WTC11 (cell line): ENCODE measurements at regions not wholly inside any gene's neighbourhood (a gene's known extent, or its start where the extent isn't known, plus 50 kb on each side); places are given as distances from the start of the nearest gene placed in this dataset.

ENCODE experiments used
- ATAC-seq: fragments of 200-7000 bp; cut with Tn5 transposase; 2 replicates; pipeline ENCODE4 v1.10.0; 2021; ENCODE audit warnings: mild to moderate bottlenecking, moderate library complexity
- CTCF ChIA-PET: fragments of 300-600 bp; sonication (Branson Sonifier 250); formaldehyde crosslinking; loops from one replicate; lab custom pipeline; 2021; ENCODE audit warnings: antibody characterized with exemption; lab: Charles Lee
- POLR2A ChIA-PET: fragments of 350-600 bp; sonication (Branson Sonifier 250); formaldehyde crosslinking; loops from one replicate; lab custom pipeline; 2021; ENCODE audit warnings: antibody characterized with exemption; lab: Charles Lee
- DNase-seq: peaks from one replicate; pipeline ENCODE4 v3.0.0; 2021; ENCODE audit warnings: low spot score
- H3K27ac Mint-ChIP-seq: 2 replicates; pipeline ENCODE4 v1.8.0; 2021; ENCODE audit warnings: mixed read lengths
- H3K27me3 Mint-ChIP-seq: 2 replicates; pipeline ENCODE4 v1.8.0; 2021; ENCODE audit warnings: low read depth, mild to moderate bottlenecking, moderate library complexity, mixed read lengths
- H3K36me3 Mint-ChIP-seq: 2 replicates; pipeline ENCODE4 v1.8.0; 2021; ENCODE audit warnings: mixed read lengths
- H3K4me1 Mint-ChIP-seq: 2 replicates; pipeline ENCODE4 v1.8.0; 2022; ENCODE audit warnings: mixed read lengths
- H3K4me3 Mint-ChIP-seq: 2 replicates; pipeline ENCODE4 v1.8.0; 2021; ENCODE audit warnings: mild to moderate bottlenecking, moderate library complexity, mixed read lengths
- H3K9me3 Mint-ChIP-seq: 2 replicates; pipeline ENCODE4 v1.8.0; 2021; ENCODE audit warnings: mixed read lengths
- EMX1 ChIP-seq: fragments of 250-450 bp; sonication (Bioruptor Pico); IDR thresholded peaks from 2 replicates; pipeline ENCODE4 v1.8.0; 2021; ENCODE audit warnings: mild to moderate bottlenecking
- ERG ChIP-seq: fragments of 250-450 bp; sonication (Bioruptor Pico); IDR thresholded peaks from 2 replicates; pipeline ENCODE4 v1.8.0; 2021; ENCODE audit warnings: mild to moderate bottlenecking
- FOXK1 ChIP-seq: sonication (generic); formaldehyde crosslinking; IDR thresholded peaks from 2 replicates; pipeline ENCODE4 v1.8.0; 2022; ENCODE audit warnings: mild to moderate bottlenecking, moderate library complexity, missing genetic modification reagents
- GABPB1 ChIP-seq: sonication (generic); formaldehyde crosslinking; IDR thresholded peaks from 2 replicates; pipeline ENCODE4 v1.8.1; 2023; ENCODE audit warnings: mild to moderate bottlenecking, missing genetic modification reagents
- GRHL2 ChIP-seq: fragments of 250-450 bp; sonication (Bioruptor Pico); IDR thresholded peaks from 2 replicates; pipeline ENCODE4 v1.8.0; 2022; ENCODE audit warnings: mild to moderate bottlenecking, moderate library complexity; ENCODE audit not compliant: insufficient replicate concordance, severe bottlenecking
- IRF2 ChIP-seq: sonication (generic); formaldehyde crosslinking; IDR thresholded peaks from 2 replicates; pipeline ENCODE4 v1.8.0; 2022; ENCODE audit warnings: low read depth, missing genetic modification reagents, borderline replicate concordance
- MYBL2 ChIP-seq: sonication (generic); formaldehyde crosslinking; IDR thresholded peaks from 2 replicates; pipeline ENCODE4 v1.8.1; 2023; ENCODE audit warnings: mild to moderate bottlenecking, moderate library complexity, missing genetic modification reagents
- TEAD1 ChIP-seq: sonication (generic); formaldehyde crosslinking; IDR thresholded peaks from 2 replicates; pipeline ENCODE4 v1.8.0; 2022; ENCODE audit warnings: mild to moderate bottlenecking, missing genetic modification reagents
- TF ChIP-seq, protein P1 (sequence below): fragments of 250-450 bp; sonication (Bioruptor Pico); IDR thresholded peaks from 2 replicates; pipeline ENCODE4 v2.1.2; 2022; ENCODE audit warnings: mild to moderate bottlenecking, moderate library complexity
- TF ChIP-seq, protein P2 (sequence below): sonication (generic); formaldehyde crosslinking; IDR thresholded peaks from 2 replicates; pipeline ENCODE4 v1.8.1; 2023; ENCODE audit warnings: mild to moderate bottlenecking, missing genetic modification reagents, moderate library complexity
- TF ChIP-seq, protein P3 (sequence below): fragments of 250-450 bp; sonication (Bioruptor Pico); IDR thresholded peaks from 2 replicates; pipeline ENCODE4 v1.9.0; 2021; ENCODE audit warnings: mild to moderate bottlenecking, borderline replicate concordance
- TF ChIP-seq, protein P4 (sequence below): sonication (generic); formaldehyde crosslinking; IDR thresholded peaks from 2 replicates; pipeline ENCODE4 v1.8.1; 2022; ENCODE audit warnings: missing genetic modification reagents, borderline replicate concordance
- TF ChIP-seq, protein P5 (sequence below): sonication (generic); formaldehyde crosslinking; IDR thresholded peaks from 2 replicates; pipeline ENCODE4 v1.8.0; 2022; ENCODE audit warnings: mild to moderate bottlenecking, missing genetic modification reagents
- TF ChIP-seq, protein P6 (sequence below): sonication (generic); formaldehyde crosslinking; IDR thresholded peaks from 2 replicates; pipeline ENCODE4 v1.8.1; 2023; ENCODE audit warnings: mild to moderate bottlenecking, missing genetic modification reagents

- TF ChIP-seq, protein P1, sequence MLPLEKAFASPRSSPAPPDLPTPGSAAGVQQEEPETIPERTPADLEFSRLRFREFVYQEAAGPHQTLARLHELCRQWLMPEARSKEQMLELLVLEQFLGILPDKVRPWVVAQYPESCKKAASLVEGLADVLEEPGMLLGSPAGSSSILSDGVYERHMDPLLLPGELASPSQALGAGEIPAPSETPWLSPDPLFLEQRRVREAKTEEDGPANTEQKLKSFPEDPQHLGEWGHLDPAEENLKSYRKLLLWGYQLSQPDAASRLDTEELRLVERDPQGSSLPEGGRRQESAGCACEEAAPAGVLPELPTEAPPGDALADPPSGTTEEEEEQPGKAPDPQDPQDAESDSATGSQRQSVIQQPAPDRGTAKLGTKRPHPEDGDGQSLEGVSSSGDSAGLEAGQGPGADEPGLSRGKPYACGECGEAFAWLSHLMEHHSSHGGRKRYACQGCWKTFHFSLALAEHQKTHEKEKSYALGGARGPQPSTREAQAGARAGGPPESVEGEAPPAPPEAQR (CRISPR knock-in tag): no peak
These were observed 167.5 kb upstream of the CELF2 start (continued) for GRCh38 chr10:10850214-10850613.

- ChIA-PET CTCF (no interaction called here), POLR2A (no interaction called here)
- DNase-seq (no peak), ATAC-seq (no peak)
- H3K27me3 Mint-ChIP-seq: no peaks in the 10 kb centered on the region
- TF ChIP-seq, protein P2, sequence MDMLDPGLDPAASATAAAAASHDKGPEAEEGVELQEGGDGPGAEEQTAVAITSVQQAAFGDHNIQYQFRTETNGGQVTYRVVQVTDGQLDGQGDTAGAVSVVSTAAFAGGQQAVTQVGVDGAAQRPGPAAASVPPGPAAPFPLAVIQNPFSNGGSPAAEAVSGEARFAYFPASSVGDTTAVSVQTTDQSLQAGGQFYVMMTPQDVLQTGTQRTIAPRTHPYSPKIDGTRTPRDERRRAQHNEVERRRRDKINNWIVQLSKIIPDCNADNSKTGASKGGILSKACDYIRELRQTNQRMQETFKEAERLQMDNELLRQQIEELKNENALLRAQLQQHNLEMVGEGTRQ (CRISPR knock-in tag): no peak
- TF ChIP-seq, protein P1 (CRISPR knock-in tag): no peak
- no peak for TF ChIP-seq GABPB1
- no peak for TF ChIP-seq IRF2
- no peak for TF ChIP-seq TEAD1
- TF ChIP-seq, protein P3, sequence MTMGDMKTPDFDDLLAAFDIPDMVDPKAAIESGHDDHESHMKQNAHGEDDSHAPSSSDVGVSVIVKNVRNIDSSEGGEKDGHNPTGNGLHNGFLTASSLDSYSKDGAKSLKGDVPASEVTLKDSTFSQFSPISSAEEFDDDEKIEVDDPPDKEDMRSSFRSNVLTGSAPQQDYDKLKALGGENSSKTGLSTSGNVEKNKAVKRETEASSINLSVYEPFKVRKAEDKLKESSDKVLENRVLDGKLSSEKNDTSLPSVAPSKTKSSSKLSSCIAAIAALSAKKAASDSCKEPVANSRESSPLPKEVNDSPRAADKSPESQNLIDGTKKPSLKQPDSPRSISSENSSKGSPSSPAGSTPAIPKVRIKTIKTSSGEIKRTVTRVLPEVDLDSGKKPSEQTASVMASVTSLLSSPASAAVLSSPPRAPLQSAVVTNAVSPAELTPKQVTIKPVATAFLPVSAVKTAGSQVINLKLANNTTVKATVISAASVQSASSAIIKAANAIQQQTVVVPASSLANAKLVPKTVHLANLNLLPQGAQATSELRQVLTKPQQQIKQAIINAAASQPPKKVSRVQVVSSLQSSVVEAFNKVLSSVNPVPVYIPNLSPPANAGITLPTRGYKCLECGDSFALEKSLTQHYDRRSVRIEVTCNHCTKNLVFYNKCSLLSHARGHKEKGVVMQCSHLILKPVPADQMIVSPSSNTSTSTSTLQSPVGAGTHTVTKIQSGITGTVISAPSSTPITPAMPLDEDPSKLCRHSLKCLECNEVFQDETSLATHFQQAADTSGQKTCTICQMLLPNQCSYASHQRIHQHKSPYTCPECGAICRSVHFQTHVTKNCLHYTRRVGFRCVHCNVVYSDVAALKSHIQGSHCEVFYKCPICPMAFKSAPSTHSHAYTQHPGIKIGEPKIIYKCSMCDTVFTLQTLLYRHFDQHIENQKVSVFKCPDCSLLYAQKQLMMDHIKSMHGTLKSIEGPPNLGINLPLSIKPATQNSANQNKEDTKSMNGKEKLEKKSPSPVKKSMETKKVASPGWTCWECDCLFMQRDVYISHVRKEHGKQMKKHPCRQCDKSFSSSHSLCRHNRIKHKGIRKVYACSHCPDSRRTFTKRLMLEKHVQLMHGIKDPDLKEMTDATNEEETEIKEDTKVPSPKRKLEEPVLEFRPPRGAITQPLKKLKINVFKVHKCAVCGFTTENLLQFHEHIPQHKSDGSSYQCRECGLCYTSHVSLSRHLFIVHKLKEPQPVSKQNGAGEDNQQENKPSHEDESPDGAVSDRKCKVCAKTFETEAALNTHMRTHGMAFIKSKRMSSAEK (CRISPR knock-in tag): no peak
- TF ChIP-seq ERG (CRISPR knock-in tag): no peak
- H3K9me3 Mint-ChIP-seq: peaks cover 4% of the 10 kb centered on the region
- H3K36me3 Mint-ChIP-seq: no peaks in the 10 kb centered on the region
- H3K4me1 Mint-ChIP-seq: peaks cover under 1% of the 10 kb centered on the region; the same call in 1 of the 2 replicates
- no peak overlapping the region for H3K4me3 Mint-ChIP-seq
- H3K27ac Mint-ChIP-seq: no peak overlapping the region
These were observed 165.2 kb upstream of the CELF2 start for GRCh38 chr10:10852464-10852863.

- no peak overlapping the region for H3K4me3 Mint-ChIP-seq
- DNase-seq (no peak), ATAC-seq (no peak)
- H3K27ac Mint-ChIP-seq: no peak overlapping the region
- H3K36me3 Mint-ChIP-seq: no peaks in the 10 kb centered on the region
- ChIA-PET POLR2A (no interaction called here), CTCF (no interaction called here)
- H3K27me3 Mint-ChIP-seq: no peaks in the 10 kb centered on the region
- peaks cover 4% of the 10 kb centered on the region for H3K9me3 Mint-ChIP-seq
- no peaks in the 10 kb centered on the region for H3K4me1 Mint-ChIP-seq
- TF ChIP-seq, protein P4, sequence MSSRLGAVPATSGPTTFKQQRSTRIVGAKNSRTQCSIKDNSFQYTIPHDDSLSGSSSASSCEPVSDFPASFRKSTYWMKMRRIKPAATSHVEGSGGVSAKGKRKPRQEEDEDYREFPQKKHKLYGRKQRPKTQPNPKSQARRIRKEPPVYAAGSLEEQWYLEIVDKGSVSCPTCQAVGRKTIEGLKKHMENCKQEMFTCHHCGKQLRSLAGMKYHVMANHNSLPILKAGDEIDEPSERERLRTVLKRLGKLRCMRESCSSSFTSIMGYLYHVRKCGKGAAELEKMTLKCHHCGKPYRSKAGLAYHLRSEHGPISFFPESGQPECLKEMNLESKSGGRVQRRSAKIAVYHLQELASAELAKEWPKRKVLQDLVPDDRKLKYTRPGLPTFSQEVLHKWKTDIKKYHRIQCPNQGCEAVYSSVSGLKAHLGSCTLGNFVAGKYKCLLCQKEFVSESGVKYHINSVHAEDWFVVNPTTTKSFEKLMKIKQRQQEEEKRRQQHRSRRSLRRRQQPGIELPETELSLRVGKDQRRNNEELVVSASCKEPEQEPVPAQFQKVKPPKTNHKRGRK (CRISPR knock-in tag): no peak
- TF ChIP-seq IRF2: no peak
- no peak for TF ChIP-seq MYBL2 (CRISPR knock-in tag)
- TF ChIP-seq EMX1: no peak
- TF ChIP-seq, protein P5, sequence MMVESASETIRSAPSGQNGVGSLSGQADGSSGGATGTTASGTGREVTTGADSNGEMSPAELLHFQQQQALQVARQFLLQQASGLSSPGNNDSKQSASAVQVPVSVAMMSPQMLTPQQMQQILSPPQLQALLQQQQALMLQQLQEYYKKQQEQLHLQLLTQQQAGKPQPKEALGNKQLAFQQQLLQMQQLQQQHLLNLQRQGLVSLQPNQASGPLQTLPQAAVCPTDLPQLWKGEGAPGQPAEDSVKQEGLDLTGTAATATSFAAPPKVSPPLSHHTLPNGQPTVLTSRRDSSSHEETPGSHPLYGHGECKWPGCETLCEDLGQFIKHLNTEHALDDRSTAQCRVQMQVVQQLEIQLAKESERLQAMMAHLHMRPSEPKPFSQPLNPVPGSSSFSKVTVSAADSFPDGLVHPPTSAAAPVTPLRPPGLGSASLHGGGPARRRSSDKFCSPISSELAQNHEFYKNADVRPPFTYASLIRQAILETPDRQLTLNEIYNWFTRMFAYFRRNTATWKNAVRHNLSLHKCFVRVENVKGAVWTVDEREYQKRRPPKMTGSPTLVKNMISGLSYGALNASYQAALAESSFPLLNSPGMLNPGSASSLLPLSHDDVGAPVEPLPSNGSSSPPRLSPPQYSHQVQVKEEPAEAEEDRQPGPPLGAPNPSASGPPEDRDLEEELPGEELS (CRISPR knock-in tag): no peak
- TF ChIP-seq FOXK1 (CRISPR knock-in tag): no peak
- TF ChIP-seq, protein P6, sequence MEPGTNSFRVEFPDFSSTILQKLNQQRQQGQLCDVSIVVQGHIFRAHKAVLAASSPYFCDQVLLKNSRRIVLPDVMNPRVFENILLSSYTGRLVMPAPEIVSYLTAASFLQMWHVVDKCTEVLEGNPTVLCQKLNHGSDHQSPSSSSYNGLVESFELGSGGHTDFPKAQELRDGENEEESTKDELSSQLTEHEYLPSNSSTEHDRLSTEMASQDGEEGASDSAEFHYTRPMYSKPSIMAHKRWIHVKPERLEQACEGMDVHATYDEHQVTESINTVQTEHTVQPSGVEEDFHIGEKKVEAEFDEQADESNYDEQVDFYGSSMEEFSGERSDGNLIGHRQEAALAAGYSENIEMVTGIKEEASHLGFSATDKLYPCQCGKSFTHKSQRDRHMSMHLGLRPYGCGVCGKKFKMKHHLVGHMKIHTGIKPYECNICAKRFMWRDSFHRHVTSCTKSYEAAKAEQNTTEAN (CRISPR knock-in tag): no peak
- no peak for TF ChIP-seq TEAD1
- TF ChIP-seq ERG (CRISPR knock-in tag): no peak
- TF ChIP-seq GRHL2 (CRISPR knock-in tag): no peak
These were observed 163.7 kb upstream of the CELF2 start for GRCh38 chr10:10853954-10854353.
